Panc1 (cell line): ENCODE measurements at regions not wholly inside any gene's neighbourhood (a gene's known extent, or its start where the extent isn't known, plus 50 kb on each side); places are given as distances from the start of the nearest gene placed in this dataset.

ENCODE experiments used
- ATAC-seq: fragments of 200-7000 bp; cut with Tn5 transposase; 2 replicates; pipeline ENCODE4 v1.9.1; 2020; ENCODE audit warnings: mild to moderate bottlenecking, moderate library complexity
- BruUV-seq: library from RNA; stranded (reverse); fragments of 400-500 nt; replicated peaks from 2 replicates; lab custom pipeline; 2021; lab: Mats Ljungman, UMichigan
- CTCF ChIA-PET: fragments of 300-600 bp; sonication (Branson Sonifier 250); formaldehyde crosslinking; loops from one replicate; lab custom pipeline; 2022; ENCODE audit warnings: antibody characterized with exemption; lab: Charles Lee
- POLR2A ChIA-PET: fragments of 300-600 bp; sonication (Branson Sonifier 250); formaldehyde crosslinking; loops from one replicate; lab custom pipeline; 2022; ENCODE audit warnings: antibody characterized with exemption; lab: Charles Lee
- DNase-seq: peaks from one replicate; pipeline ENCODE4 v3.0.0-alpha.2; 2010; ENCODE audit warnings: low read depth, low spot score
- H3K27ac ChIP-seq: 2 replicates; pipeline ENCODE4 v1.5.1; 2011; ENCODE audit warnings: mild to moderate bottlenecking, low read length, inconsistent platforms
- H3K27me3 ChIP-seq: fragments of 200-500 bp; sonication (Bioruptor generic); 2 replicates; pipeline ENCODE4 v1.6.0; 2014; ENCODE audit warnings: low read length, inconsistent platforms; ENCODE audit not compliant: control insufficient read depth, insufficient read depth
- H3K36me3 ChIP-seq: fragments of 200-500 bp; sonication (Bioruptor generic); 2 replicates; pipeline ENCODE4 v1.5.1; 2014; ENCODE audit warnings: inconsistent platforms, mild to moderate bottlenecking, low read length, moderate library complexity; ENCODE audit not compliant: control insufficient read depth, insufficient read depth
- H3K4me1 ChIP-seq: 2 replicates; pipeline ENCODE4 v1.5.1; 2011; ENCODE audit warnings: inconsistent platforms, mild to moderate bottlenecking, low read length, moderate library complexity; ENCODE audit not compliant: control insufficient read depth, insufficient read depth
- H3K4me3 ChIP-seq, 2 experiments: 2 replicates each; pipeline ENCODE4 v1.5.1; 2011 to 2012; ENCODE audit warnings: low read depth in 2 of 2, low read length in 2 of 2, mild to moderate bottlenecking in 2 of 2, inconsistent platforms in 1 of 2, moderate library complexity in 1 of 2
- H3K9me3 ChIP-seq: fragments of 200-500 bp; sonication (Bioruptor generic); 2 replicates; pipeline ENCODE4 v1.5.1; 2014; ENCODE audit warnings: low read depth, mild to moderate bottlenecking, inconsistent platforms, low read length, moderate library complexity; ENCODE audit not compliant: control insufficient read depth, insufficient read depth
- POLR2AphosphoS5 ChIP-seq: IDR thresholded peaks from 2 replicates; pipeline ENCODE4 v1.6.1; 2012; ENCODE audit warnings: mild to moderate bottlenecking, low read depth, low read length, moderate library complexity
- SIN3A ChIP-seq: IDR thresholded peaks from 2 replicates; pipeline ENCODE4 v1.6.1; 2012; ENCODE audit warnings: low read depth, mild to moderate bottlenecking, low read length, moderate library complexity, borderline replicate concordance; ENCODE audit not compliant: insufficient read depth
- TCF7L2 ChIP-seq: IDR thresholded peaks from 2 replicates; pipeline ENCODE4 v1.6.1; 2011; ENCODE audit warnings: mild to moderate bottlenecking, low read depth, low read length, inconsistent platforms
- in situ Hi-C: cut with HindIII; loops from 2 replicates; pipeline ENCODE4 v1.10.0; 2016; ENCODE audit warnings: low sequenced_read_pairs, low pct_unique_long_range_greater_than_20kb
- intact Hi-C: fragments of 100-400 bp; cut with micrococcal nuclease; formaldehyde crosslinking; loops from one replicate; pipeline ENCODE4 v1.10.0; 2022; ENCODE audit not compliant: unreplicated experiment
- TF ChIP-seq, protein P1 (sequence below): fragments of 450-650 bp; IDR thresholded peaks from 2 replicates; pipeline ENCODE4 v1.5.1; 2017; ENCODE audit warnings: mild to moderate bottlenecking
- TF ChIP-seq, protein P2 (sequence below), 2 experiments: IDR thresholded peaks; 2 replicates each; pipeline ENCODE4 v1.6.1; 2011 to 2012; ENCODE audit warnings: low read depth in 2 of 2, control low read depth in 1 of 2, low read length in 1 of 2, mild to moderate bottlenecking in 1 of 2, moderate library complexity in 1 of 2; ENCODE audit not compliant: insufficient read depth in 1 of 2

DNA sequence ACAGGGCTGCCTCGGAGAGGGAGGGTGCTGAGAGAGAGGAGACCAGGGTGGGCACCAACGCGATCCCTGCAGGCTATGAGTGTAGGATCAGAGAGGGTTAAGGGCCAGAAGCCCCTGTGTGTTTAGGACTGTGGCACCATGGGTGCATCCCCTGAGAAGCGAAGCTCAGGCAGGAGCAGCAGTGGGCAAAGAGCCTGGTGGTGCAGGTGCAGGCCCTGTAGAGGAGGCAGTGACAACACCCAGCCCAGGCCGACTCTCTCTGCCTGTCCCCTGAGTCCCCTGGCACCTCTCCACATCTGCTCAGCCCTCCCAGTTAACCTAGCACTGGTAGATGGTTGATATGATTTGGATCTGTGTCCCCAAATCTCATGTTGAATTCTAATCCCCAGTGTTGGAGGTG, 139.8 kb downstream of the RNF152 start:
- no peaks in the 10 kb centered on the region for H3K9me3 ChIP-seq
- ChIA-PET CTCF (no interaction called here), POLR2A (no interaction called here)
- TF ChIP-seq SIN3A, result no peak
- no peak for TF ChIP-seq POLR2AphosphoS5
- TF ChIP-seq, protein P1, sequence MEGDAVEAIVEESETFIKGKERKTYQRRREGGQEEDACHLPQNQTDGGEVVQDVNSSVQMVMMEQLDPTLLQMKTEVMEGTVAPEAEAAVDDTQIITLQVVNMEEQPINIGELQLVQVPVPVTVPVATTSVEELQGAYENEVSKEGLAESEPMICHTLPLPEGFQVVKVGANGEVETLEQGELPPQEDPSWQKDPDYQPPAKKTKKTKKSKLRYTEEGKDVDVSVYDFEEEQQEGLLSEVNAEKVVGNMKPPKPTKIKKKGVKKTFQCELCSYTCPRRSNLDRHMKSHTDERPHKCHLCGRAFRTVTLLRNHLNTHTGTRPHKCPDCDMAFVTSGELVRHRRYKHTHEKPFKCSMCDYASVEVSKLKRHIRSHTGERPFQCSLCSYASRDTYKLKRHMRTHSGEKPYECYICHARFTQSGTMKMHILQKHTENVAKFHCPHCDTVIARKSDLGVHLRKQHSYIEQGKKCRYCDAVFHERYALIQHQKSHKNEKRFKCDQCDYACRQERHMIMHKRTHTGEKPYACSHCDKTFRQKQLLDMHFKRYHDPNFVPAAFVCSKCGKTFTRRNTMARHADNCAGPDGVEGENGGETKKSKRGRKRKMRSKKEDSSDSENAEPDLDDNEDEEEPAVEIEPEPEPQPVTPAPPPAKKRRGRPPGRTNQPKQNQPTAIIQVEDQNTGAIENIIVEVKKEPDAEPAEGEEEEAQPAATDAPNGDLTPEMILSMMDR, result no peak
- TF ChIP-seq, protein P2, sequence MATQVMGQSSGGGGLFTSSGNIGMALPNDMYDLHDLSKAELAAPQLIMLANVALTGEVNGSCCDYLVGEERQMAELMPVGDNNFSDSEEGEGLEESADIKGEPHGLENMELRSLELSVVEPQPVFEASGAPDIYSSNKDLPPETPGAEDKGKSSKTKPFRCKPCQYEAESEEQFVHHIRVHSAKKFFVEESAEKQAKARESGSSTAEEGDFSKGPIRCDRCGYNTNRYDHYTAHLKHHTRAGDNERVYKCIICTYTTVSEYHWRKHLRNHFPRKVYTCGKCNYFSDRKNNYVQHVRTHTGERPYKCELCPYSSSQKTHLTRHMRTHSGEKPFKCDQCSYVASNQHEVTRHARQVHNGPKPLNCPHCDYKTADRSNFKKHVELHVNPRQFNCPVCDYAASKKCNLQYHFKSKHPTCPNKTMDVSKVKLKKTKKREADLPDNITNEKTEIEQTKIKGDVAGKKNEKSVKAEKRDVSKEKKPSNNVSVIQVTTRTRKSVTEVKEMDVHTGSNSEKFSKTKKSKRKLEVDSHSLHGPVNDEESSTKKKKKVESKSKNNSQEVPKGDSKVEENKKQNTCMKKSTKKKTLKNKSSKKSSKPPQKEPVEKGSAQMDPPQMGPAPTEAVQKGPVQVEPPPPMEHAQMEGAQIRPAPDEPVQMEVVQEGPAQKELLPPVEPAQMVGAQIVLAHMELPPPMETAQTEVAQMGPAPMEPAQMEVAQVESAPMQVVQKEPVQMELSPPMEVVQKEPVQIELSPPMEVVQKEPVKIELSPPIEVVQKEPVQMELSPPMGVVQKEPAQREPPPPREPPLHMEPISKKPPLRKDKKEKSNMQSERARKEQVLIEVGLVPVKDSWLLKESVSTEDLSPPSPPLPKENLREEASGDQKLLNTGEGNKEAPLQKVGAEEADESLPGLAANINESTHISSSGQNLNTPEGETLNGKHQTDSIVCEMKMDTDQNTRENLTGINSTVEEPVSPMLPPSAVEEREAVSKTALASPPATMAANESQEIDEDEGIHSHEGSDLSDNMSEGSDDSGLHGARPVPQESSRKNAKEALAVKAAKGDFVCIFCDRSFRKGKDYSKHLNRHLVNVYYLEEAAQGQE (IDR thresholded peaks at IDR 0.05; ENCODE audit: insufficient read depth in 1 of 2, low read depth in 2 of 2, low read length in 1 of 2), result no peak
- TF ChIP-seq TCF7L2, result no peak
- intact Hi-C loops, result no loop called here
- H3K27ac ChIP-seq, result no peak overlapping the region
- DNase-seq (no peak), ATAC-seq (no peak)
- in situ Hi-C loops, result no loop called here
- BruUV-seq, result no TSS peak
- H3K4me3 ChIP-seq, result no peak overlapping the region
- no peaks in the 10 kb centered on the region for H3K27me3 ChIP-seq
- no peaks in the 10 kb centered on the region for H3K36me3 ChIP-seq
- H3K4me1 ChIP-seq, result no peaks in the 10 kb centered on the region

DNA sequence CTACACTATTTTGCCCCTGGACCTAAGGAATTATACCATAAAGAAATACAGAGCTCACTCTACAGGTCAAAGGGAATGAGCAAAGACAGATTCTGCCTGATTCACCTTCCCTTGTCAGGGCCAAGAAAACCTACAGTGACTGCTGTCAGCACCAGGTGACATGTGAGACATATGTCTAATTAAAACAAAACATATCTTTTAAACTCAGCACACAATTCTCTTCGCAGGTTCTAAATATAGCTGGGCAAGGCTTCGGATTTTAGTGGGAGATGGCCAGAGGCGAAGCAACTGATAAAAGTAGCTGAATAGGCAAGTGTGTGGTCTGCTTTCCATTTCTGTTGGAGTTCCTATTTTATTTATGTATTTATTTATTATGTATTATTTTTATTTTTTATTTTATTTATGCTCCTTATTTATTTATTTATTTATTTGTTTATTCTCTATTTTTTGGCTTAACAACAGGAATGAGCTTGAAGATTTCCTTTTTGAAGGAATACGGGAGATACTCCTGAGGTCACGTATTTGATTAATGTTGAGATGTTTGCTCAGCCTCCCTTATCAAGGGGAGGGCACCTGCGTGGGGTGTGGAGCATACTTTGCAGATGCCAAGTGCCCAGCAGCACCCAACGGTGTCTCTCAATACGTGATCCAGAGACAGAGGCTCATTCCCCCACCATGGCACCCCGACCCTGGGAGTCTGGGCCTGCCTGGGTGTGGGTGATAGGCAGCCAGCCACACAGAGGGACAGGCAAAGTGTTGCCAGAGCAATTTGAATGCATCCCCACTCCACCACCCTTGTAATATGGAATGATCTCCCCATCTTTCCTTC, 141.8 kb downstream of the RNF152 start:
- no peaks in the 10 kb centered on the region for H3K27me3 ChIP-seq
- DNase-seq, result no peak
- H3K4me3 ChIP-seq, result no peak overlapping the region
- no peak for TF ChIP-seq TCF7L2
- no peak for TF ChIP-seq POLR2AphosphoS5
- TF ChIP-seq, protein P1, result no peak
- TF ChIP-seq, protein P2 (IDR thresholded peaks at IDR 0.05; ENCODE audit: insufficient read depth in 1 of 2, low read depth in 2 of 2, low read length in 1 of 2), result no peak
- no peak for TF ChIP-seq SIN3A
- intact Hi-C loops, result no loop called here
- no TSS peak for BruUV-seq
- POLR2A ChIA-PET, result no interaction called here
- H3K4me1 ChIP-seq, result no peaks in the 10 kb centered on the region
- no peaks in the 10 kb centered on the region for H3K9me3 ChIP-seq
- CTCF ChIA-PET, result no interaction called here
- in situ Hi-C loops, result no loop called here
- H3K36me3 ChIP-seq, result no peaks in the 10 kb centered on the region
- no peak overlapping the region for H3K27ac ChIP-seq
- no peak for ATAC-seq
